T-cell (primary cell): ENCODE measurements at regions not wholly inside any gene's neighbourhood (a gene's known extent, or its start where the extent isn't known, plus 50 kb on each side); places are given as distances from the start of the nearest gene placed in this dataset.

Experiments
- ATAC-seq, 4 experiments: fragments of 200-7000 bp in 3 of 4; fragments of 150-1000 bp in 1 of 4; cut with Tn5 transposase; replicated peaks in 1 of 4; 1 replicate in 3 of 4; 2 replicates in 1 of 4; pipeline ENCODE4 v1.10.0; 2021; ENCODE audit warnings: moderate library complexity in 3 of 4, mild to moderate bottlenecking in 2 of 4, moderate number of reproducible peaks in 1 of 4
- CTCF ChIA-PET, 2 donors: fragments of 300-600 bp; sonication (Branson Sonifier 250); formaldehyde crosslinking; loops; one replicate each; lab custom pipeline; 2022; ENCODE audit warnings: antibody characterized with exemption in 2 of 2; lab: Charles Lee
- POLR2A ChIA-PET, 2 donors: fragments of 300-600 bp; sonication (Branson Sonifier 250); formaldehyde crosslinking; loops; one replicate each; lab custom pipeline; 2022; ENCODE audit warnings: antibody characterized with exemption in 2 of 2; lab: Charles Lee
- DNase-seq, 35 experiments: peaks; one replicate each; pipeline versions ENCODE4 v3.0.0 to v3.0.0-alpha.2; 2013 to 2023
- H3K27ac ChIP-seq: one replicate; pipeline ENCODE4 v1.5.1; 2013; ENCODE audit warnings: low read length
- H3K27me3 ChIP-seq, 2 experiments: replicated peaks in 1 of 2; 1 replicate in 1 of 2; 2 replicates in 1 of 2; pipeline versions ENCODE4 v1.6.1 to v1.7.0; 2013; ENCODE audit warnings: low read length in 1 of 2, mixed read lengths in 1 of 2; ENCODE audit not compliant: control insufficient read depth in 2 of 2, insufficient read depth in 2 of 2; ENCODE audit errors: extremely low read depth in 1 of 2
- H3K36me3 ChIP-seq, 2 donors: 1 replicate in 1 of 2; 2 replicates in 1 of 2; pipeline versions ENCODE4 v1.6.1 to v1.7.0; 2013; ENCODE audit warnings: low read length in 1 of 2; ENCODE audit not compliant: control insufficient read depth in 2 of 2, insufficient read depth in 1 of 2; ENCODE audit errors: extremely low read depth in 1 of 2
- H3K4me1 ChIP-seq, 2 experiments: 1 replicate in 1 of 2; 2 replicates in 1 of 2; pipeline versions ENCODE4 v1.6.1 to v1.7.0; 2013; ENCODE audit warnings: low read length in 2 of 2, mixed read lengths in 1 of 2; ENCODE audit not compliant: insufficient read depth in 2 of 2, control insufficient read depth in 1 of 2; ENCODE audit errors: extremely low read depth in 1 of 2
- H3K4me3 ChIP-seq, 2 donors: 1 replicate in 1 of 2; 2 replicates in 1 of 2; pipeline versions ENCODE4 v1.5.1 to v1.7.0; 2013; ENCODE audit warnings: mild to moderate bottlenecking in 2 of 2, low read length in 1 of 2, moderate library complexity in 1 of 2; ENCODE audit not compliant: control insufficient read depth in 1 of 2; ENCODE audit errors: extremely low read depth in 1 of 2
- H3K9me3 ChIP-seq: 2 replicates; pipeline ENCODE4 v1.7.0; 2013
- H3K27ac Mint-ChIP-seq, 2 donors: one replicate each; pipeline ENCODE4 v1.8.0; 2020 to 2021; ENCODE audit warnings: mild to moderate bottlenecking in 2 of 2, mixed read lengths in 2 of 2
- H3K27me3 Mint-ChIP-seq, 2 donors: one replicate each; pipeline ENCODE4 v1.8.0; 2021 to 2022; ENCODE audit warnings: mixed read lengths in 2 of 2
- H3K36me3 Mint-ChIP-seq: one replicate; pipeline ENCODE4 v1.8.0; 2021; ENCODE audit warnings: mixed read lengths
- H3K4me1 Mint-ChIP-seq, 3 donors: one replicate each; pipeline ENCODE4 v1.8.0; 2020 to 2022; ENCODE audit warnings: mixed read lengths in 3 of 3, mild to moderate bottlenecking in 1 of 3
- H3K4me3 Mint-ChIP-seq, 3 donors: one replicate each; pipeline ENCODE4 v1.8.0; 2020 to 2022; ENCODE audit warnings: mild to moderate bottlenecking in 3 of 3, mixed read lengths in 3 of 3, moderate library complexity in 3 of 3
- H3K9me3 Mint-ChIP-seq, 3 donors: one replicate each; pipeline ENCODE4 v1.8.0; 2020 to 2022; ENCODE audit warnings: mixed read lengths in 3 of 3
- WGBS: methylation state at CpG from one replicate; pipeline ENCODE4 v1.1.5; 2013; ENCODE audit warnings: missing lambda C conversion rate; ENCODE audit not compliant: insufficient coverage; 5-methylcytosine and 5-hydroxymethylcytosine counted together

GRCh38 chr19:46954502-46954992 lies 65.1 kb upstream of the NPAS1 start:
- CTCF ChIA-PET, result interaction anchor here in 1 of 2 donors (1.2 to 1.5 kb wide), 2 partner anchors 9 to 11 kb away, joined by 3 read pairs; no protein-coding TSS in a partner anchor
- peak; percentile 24 to 37 (median 30) for ATAC-seq
- Histone ChIP-seq H3K4me3 (peak overlapping the region; percentile 38 to 53), H3K27ac (peak overlapping the region; percentile 81), H3K9me3 (no peaks in the 10 kb centered on the region), H3K36me3 (peaks cover 0 to 4% of the 10 kb centered on the region in 2 donors), H3K27me3 (no peaks in the 10 kb centered on the region), H3K4me1 (peaks cover 15 to 84% of the 10 kb centered on the region in 2 experiments)
- H3K4me1 Mint-ChIP-seq, result peaks cover 49 to 80% (median 76%) of the 10 kb centered on the region in 3 donors
- H3K27ac Mint-ChIP-seq, result peak overlapping the region; percentile 89 to 95
- peak overlapping the region; percentile 69 to 80 (median 77) for H3K4me3 Mint-ChIP-seq
- no peaks in the 10 kb centered on the region for H3K27me3 Mint-ChIP-seq
- H3K36me3 Mint-ChIP-seq, result peaks cover 16% of the 10 kb centered on the region
- POLR2A ChIA-PET, result no interaction called here
- H3K9me3 Mint-ChIP-seq, result no peaks in the 10 kb centered on the region
- peak in 1 of 35 experiments; percentile 34 for DNase-seq
- WGBS, result 13% methylated on average over 2 of the region's 7 CpGs

GRCh38 chr19:46954993-46955812 lies 64.4 kb upstream of the NPAS1 start:
- Mint-ChIP-seq H3K27ac (peak overlapping the region; percentile 89 to 95), H3K36me3 (peaks cover 16% of the 10 kb centered on the region), H3K27me3 (no peaks in the 10 kb centered on the region), H3K9me3 (no peaks in the 10 kb centered on the region), H3K4me3 (peak overlapping the region; percentile 69 to 80 (median 77)), H3K4me1 (peaks cover 46 to 78% (median 75%) of the 10 kb centered on the region in 3 donors)
- DNase-seq (peak in 15 of 35 experiments; percentile 8 to 69 (median 20)), ATAC-seq (peak; percentile 88 to 92 (median 90))
- Histone ChIP-seq H3K27ac (peak overlapping the region; percentile 81), H3K4me3 (peak overlapping the region; percentile 38 to 53), H3K27me3 (no peaks in the 10 kb centered on the region), H3K36me3 (peaks cover 0 to 4% of the 10 kb centered on the region in 2 donors), H3K4me1 (peaks cover 15 to 83% of the 10 kb centered on the region in 2 experiments), H3K9me3 (no peaks in the 10 kb centered on the region)
- 0% methylated on average over 1 of the region's 10 CpGs for WGBS
- ChIA-PET CTCF (interaction anchor here in 1 of 2 donors (0.5 to 1.1 kb wide), 4 partner anchors 15 to 231 kb away, joined by 3 to 4 read pairs (median 3); no protein-coding TSS in a partner anchor), POLR2A (interaction anchor here in 1 of 2 donors (0.6 kb wide), 1 partner anchor 22 kb away, joined by 4 read pairs; no protein-coding TSS in a partner anchor)

- H3K9me3 ChIP-seq, result no peaks in the 10 kb centered on the region
- Mint-ChIP-seq H3K27ac (peak overlapping the region; percentile 89 to 95), H3K27me3 (no peaks in the 10 kb centered on the region), H3K4me3 (peak overlapping the region; percentile 69 to 80 (median 77)), H3K4me1 (peaks cover 41 to 74% (median 71%) of the 10 kb centered on the region in 3 donors), H3K36me3 (peaks cover 12% of the 10 kb centered on the region), H3K9me3 (no peaks in the 10 kb centered on the region)
- no peaks in the 10 kb centered on the region for H3K27me3 ChIP-seq
- WGBS, result 31% methylated on average over 2 of the region's 6 CpGs
- H3K4me3 ChIP-seq, result no peak overlapping the region
- peaks cover 15 to 77% of the 10 kb centered on the region in 2 experiments for H3K4me1 ChIP-seq
- ATAC-seq (peak in 2 of 4 experiments; percentile 6 to 18), DNase-seq (peak in 1 of 35 experiments; percentile 37)
- H3K36me3 ChIP-seq, result peaks cover 0 to 4% of the 10 kb centered on the region in 2 donors
- POLR2A ChIA-PET, result interaction anchor here in 1 of 2 donors (0.6 kb wide), 1 partner anchor 22 kb away, joined by 4 read pairs; no protein-coding TSS in a partner anchor
- CTCF ChIA-PET, result interaction anchor here in 1 of 2 donors (0.5 to 1.1 kb wide), 4 partner anchors 16 to 230 kb away, joined by 3 to 4 read pairs (median 3); no protein-coding TSS in a partner anchor
- peak overlapping the region; percentile 81 for H3K27ac ChIP-seq
Observed at GRCh38 chr19:46955813-46956371, 63.7 kb upstream of the NPAS1 start.

- no peaks in the 10 kb centered on the region for H3K27me3 Mint-ChIP-seq
- H3K4me1 ChIP-seq, result peaks cover 15 to 72% of the 10 kb centered on the region in 2 experiments
- CTCF ChIA-PET, result no interaction called here
- H3K9me3 Mint-ChIP-seq, result no peaks in the 10 kb centered on the region
- peak overlapping the region; percentile 66 to 76 for H3K27ac Mint-ChIP-seq
- no peaks in the 10 kb centered on the region for H3K36me3 ChIP-seq
- H3K36me3 Mint-ChIP-seq, result peaks cover 11% of the 10 kb centered on the region
- 76% methylated on average over 4 of the region's 6 CpGs for WGBS
- no peak for DNase-seq
- H3K27ac ChIP-seq, result peak overlapping the region; percentile 43
- H3K9me3 ChIP-seq, result no peaks in the 10 kb centered on the region
- H3K4me3 ChIP-seq, result no peak overlapping the region
- no peak for ATAC-seq
- H3K27me3 ChIP-seq, result no peaks in the 10 kb centered on the region
- peak overlapping the region in 1 of 3 donors; percentile 34 for H3K4me3 Mint-ChIP-seq
- H3K4me1 Mint-ChIP-seq, result peaks cover 36 to 71% (median 68%) of the 10 kb centered on the region in 3 donors
- POLR2A ChIA-PET, result no interaction called here
Observed at GRCh38 chr19:46958532-46958931, 61.1 kb upstream of the NPAS1 start.

- Mint-ChIP-seq H3K9me3 (no peaks in the 10 kb centered on the region), H3K4me3 (no peak overlapping the region), H3K4me1 (peaks cover 22 to 58% (median 54%) of the 10 kb centered on the region in 3 donors), H3K27ac (peak overlapping the region; percentile 34 to 72), H3K36me3 (peaks cover 7% of the 10 kb centered on the region), H3K27me3 (no peaks in the 10 kb centered on the region)
- no peak for DNase-seq
- no peaks in the 10 kb centered on the region for H3K9me3 ChIP-seq
- no peaks in the 10 kb centered on the region for H3K36me3 ChIP-seq
- no peak overlapping the region for H3K4me3 ChIP-seq
- no peak for ATAC-seq
- H3K27me3 ChIP-seq, result no peaks in the 10 kb centered on the region
- ChIA-PET CTCF (no interaction called here), POLR2A (interaction anchor here in 1 of 2 donors (0.6 to 0.7 kb wide), 2 partner anchors 96 to 314 kb away, joined by 5 to 7 read pairs; no protein-coding TSS in a partner anchor)
- H3K4me1 ChIP-seq, result peaks cover 8 to 57% of the 10 kb centered on the region in 2 experiments
- no peak overlapping the region for H3K27ac ChIP-seq
- 90% methylated on average over 3 of the region's 5 CpGs for whole genome bisulfite sequencing
Observed at GRCh38 chr19:46959894-46960556, 59.6 kb upstream of the NPAS1 start.
